Epithelial cell of esophagus (primary cell): ENCODE measurements at regions not wholly inside any gene's neighbourhood (a gene's known extent, or its start where the extent isn't known, plus 50 kb on each side); places are given as distances from the start of the nearest gene placed in this dataset.
"Not testable (repeated sequence)": the region's sequence is repeated elsewhere in the genome, so short reads cannot be mapped to it uniquely, and the experiment has no call there.

Experiments used
- DNase-seq: peaks from one replicate; pipeline ENCODE4 v3.0.0; 2010; ENCODE audit warnings: low read depth
- H3K4me3 ChIP-seq: 2 replicates; pipeline ENCODE4 v1.5.1; 2011; ENCODE audit warnings: mild to moderate bottlenecking, low read length, control low read depth
- CTCF ChIP-seq: IDR thresholded peaks from 2 replicates; pipeline ENCODE4 v1.5.1; 2011; ENCODE audit warnings: low read depth, mild to moderate bottlenecking, low read length, control low read depth, inconsistent platforms; ENCODE audit not compliant: insufficient read depth; ENCODE audit errors: missing control alignments

DNA sequence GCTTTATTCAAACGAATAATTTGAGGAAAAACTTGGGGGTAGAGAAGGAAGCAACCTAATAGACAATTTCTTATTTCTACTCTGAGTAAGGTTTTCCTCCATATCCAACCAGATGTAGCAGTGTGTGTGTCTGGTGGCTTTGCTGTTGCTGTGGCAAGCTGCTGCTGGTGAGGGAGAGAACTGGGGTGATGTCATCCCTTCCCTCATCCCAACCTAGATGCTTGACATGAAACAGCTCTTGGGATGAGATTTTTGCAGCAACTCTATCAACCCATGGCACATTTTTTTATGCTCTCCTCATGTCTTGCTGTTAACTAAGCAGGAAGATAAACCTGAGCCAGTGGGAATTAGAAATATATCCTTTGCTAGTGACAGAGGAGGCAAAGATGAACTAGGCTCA, 135.8 kb downstream of the PCSK1 start:
- H3K4me3 ChIP-seq: no peak overlapping the region
- peak; percentile 59 for DNase-seq
- TF ChIP-seq CTCF: no peak

DNA sequence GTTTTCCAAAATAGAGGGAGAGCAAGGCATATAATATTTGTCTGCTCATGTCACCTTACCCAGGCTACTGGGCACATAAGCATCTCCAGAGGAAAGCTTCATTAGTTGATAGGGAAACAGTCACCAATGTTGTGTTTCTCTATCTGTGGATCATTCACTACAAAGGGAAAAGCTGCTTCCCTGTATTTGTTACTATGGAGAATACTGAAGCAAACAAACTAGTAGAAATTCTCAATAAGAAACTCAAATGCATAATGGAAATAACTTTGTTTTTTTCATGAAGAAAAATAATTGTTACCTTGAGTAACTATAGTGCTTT, 138.2 kb downstream of the PCSK1 start:
- no peak for TF ChIP-seq CTCF
- no peak overlapping the region for H3K4me3 ChIP-seq
- no peak for DNase-seq

DNA sequence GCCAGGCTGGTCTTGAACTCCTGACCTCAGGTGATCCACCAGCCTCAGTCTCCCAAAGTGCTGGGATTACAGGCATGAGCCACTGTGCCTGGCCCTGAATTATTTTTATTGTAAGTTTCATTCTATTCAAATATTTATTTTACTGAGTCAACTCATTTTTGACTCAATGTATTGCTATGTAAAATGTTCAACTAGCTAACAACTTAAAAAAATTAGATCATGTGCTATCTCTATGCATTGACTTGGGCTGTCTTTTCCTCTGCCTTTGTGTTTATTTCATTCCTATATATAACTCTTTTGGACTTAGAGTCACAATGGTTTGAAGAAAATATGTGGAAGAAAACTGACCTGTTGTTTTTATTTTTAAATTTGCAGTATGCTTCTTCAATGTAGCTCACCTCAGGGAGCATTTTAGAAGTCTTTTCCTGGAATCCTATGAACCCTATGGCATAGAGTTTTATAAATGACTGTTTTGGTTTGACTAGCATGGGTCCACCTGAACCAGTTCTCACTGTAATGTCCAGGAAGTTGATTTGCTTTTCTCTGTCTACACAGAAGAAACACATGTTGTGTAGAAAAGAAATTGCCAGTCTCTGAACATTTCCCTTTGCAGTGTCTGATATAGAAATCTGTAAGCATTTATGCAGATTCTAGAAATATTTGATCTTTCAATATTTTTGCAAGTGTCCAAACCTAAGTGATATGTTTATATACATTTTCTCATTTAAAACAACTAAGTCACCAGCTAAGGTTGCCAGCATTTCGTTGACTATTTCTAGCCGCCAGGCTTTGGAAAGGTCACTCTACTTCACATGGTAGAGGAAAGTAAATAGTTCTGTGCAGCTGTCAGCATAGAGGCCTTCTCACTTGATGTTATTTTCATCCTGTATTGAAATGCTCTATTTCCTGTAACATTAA, 138.8 kb downstream of the PCSK1 start:
- TF ChIP-seq CTCF: no peak
- H3K4me3 ChIP-seq: no peak overlapping the region
- peak; percentile 25 for DNase-seq

DNA sequence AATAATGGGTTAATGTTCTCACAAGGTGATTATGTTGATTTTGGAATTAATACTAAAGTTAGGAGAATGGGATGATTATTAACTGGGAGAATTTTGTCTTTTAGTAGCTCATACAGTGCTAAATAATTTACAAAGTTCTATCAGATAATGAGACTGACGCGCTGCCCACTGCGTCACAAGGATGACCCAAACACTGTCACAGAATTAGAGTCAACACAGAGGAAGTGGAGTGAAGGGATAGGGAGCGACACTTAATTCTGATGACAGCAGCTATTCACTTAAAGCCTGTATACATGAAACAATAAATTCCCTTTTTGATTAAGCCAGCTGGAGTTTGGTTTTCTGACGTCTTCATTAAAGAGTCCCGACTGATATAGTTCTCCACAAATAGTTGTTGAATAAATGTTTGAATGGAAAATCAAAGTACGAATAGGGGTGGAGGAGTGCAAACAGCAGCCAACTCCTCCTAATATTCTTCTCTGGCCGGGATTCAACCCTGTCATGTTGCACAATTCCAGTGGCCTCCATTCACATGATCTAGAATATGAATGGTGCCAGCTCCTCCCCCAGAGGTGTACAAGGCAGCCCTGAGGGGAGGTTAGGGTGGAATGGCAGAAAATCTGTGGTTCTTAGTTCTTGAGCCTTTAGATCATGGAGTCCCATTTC, 140.3 kb downstream of the PCSK1 start:
- DNase-seq: peak; percentile 22
- TF ChIP-seq CTCF: no peak

DNA sequence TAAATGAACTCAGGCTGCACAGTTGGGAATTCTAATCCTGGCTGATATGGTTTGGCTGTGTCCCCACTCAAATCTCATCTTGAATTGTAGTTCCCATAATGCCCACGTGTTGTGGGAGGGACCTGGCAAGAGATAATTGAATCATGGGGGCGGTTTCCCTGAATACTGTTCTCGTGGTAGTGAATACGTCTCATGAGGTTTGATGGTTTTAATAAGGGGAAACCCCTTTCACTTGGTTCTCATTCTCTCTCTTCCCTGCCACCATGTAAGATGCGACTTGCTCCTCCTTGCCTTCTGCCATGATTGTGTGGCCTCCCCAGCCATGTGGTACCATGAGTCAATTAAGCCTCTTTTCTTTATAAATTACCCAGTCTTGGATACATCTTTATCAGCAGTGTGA, 143.8 kb downstream of the PCSK1 start:
- not testable (repeated sequence) for H3K4me3 ChIP-seq, DNase-seq

More for the DNA sequence above, 140.3 kb downstream of the PCSK1 start:
- no peak overlapping the region for H3K4me3 ChIP-seq

GRCh38 chr5:96288845-96289185, 144.2 kb downstream of the PCSK1 start:
- peak; percentile 85 for DNase-seq
- TF ChIP-seq CTCF: no peak
- no peak overlapping the region for H3K4me3 ChIP-seq

GRCh38 chr5:96288166-96288844, 144.7 kb downstream of the PCSK1 start:
- DNase-seq: peak; percentile 24
- TF ChIP-seq CTCF: no peak
- no peak overlapping the region for H3K4me3 ChIP-seq
